AG09309 (cell line): ENCODE measurements at regions not wholly inside any gene's neighbourhood (a gene's known extent, or its start where the extent isn't known, plus 50 kb on each side); places are given as distances from the start of the nearest gene placed in this dataset.

ENCODE experiments used
- DNase-seq: peaks from one replicate; pipeline ENCODE4 v3.0.0-alpha.2; 2010; ENCODE audit warnings: low read depth
- H3K4me3 ChIP-seq: 2 replicates; pipeline ENCODE4 v1.5.1; 2011; ENCODE audit warnings: mild to moderate bottlenecking, low read depth, low read length, moderate library complexity; ENCODE audit not compliant: control insufficient read depth
- CTCF ChIP-seq: IDR thresholded peaks from 2 replicates; pipeline ENCODE4 v1.5.1; 2011; ENCODE audit warnings: mild to moderate bottlenecking, low read depth, low read length, inconsistent platforms; ENCODE audit not compliant: insufficient read depth, control insufficient read depth; ENCODE audit errors: missing control alignments

DNA sequence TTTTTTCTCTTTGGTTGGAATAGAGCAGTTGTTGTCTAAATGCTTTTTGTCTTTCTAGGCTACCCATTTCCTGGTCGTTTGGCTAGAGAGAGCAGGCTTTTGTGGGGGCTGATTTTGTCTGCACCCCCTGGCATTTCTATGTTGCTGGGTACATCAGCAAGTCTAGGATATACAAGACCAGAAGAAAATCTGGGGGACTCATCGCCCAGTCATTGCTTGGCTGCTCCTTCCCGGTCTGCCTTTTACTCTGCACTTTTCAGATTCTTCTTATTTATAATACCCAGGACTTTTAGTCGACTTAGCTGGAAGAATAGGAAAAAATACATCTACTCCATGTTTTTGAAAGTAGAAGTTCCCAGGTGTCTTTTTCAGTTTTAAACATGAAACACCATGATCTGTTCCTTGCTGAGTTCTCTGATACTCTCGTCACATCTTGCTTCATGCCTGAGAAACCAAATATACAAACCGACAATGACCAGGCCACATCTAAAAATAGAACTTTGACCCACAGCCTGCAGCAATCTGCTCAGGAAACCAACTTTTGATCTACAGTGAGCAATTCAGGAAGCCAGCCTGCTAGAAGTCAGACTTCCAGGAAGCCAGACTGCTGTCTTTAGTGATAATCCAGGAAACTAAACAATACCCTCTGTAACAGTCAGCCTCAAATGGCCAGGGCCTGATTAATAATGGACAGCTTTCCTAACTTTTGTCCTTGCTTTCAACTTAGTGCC is 163.8 kb upstream of the MEX3C start:
- TF ChIP-seq CTCF = no peak
- no peak overlapping the region for H3K4me3 ChIP-seq

DNA sequence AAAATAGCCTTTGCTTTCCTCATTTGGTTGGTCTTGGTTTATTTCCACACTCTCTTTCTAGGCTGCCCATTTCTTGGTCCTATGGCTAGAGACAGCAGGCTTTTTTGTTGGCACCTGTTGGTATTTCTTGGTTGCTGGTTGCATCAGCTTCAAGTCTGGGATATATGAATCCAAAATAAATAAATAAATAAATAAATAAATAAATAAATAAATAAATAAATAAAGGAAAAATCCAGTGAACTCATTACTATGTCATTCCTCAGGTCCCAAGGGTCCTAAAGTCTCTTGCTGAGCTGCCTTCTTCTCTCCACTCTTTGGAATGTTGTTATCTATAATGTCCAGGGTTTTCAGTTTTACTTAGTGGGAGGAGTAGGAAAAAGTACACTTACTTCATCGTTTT is 165.9 kb upstream of the MEX3C start:
- no peak for DNase-seq
- no peak for TF ChIP-seq CTCF
- H3K4me3 ChIP-seq = no peak overlapping the region

More for the DNA sequence above, 163.8 kb upstream of the MEX3C start:
- no peak for DNase-seq

- no peak overlapping the region for H3K4me3 ChIP-seq
- DNase-seq = no peak
- no peak for TF ChIP-seq CTCF
Measured at GRCh38 chr18:51370996-51371395, 173.5 kb upstream of the MEX3C start.

DNA sequence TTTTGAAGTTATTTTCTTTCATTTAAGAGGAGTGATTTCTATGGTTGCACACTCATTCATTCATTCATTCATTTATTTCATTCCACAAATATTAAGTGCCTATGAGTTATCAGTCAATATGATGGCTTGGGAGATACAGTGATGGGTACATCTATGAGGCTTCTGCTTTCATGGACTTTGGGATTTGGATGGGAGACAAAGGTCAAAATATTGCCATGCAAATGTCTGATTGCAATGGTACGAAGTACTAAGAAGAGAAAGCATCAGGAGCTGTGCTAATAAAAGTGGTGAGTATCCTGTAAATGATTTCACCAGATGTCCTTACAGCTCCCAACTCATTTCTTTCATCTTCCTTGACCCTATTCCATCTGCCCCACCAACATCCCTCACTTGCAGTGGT is 174.4 kb upstream of the MEX3C start:
- no peak for DNase-seq
- H3K4me3 ChIP-seq = no peak overlapping the region
- TF ChIP-seq CTCF = no peak

DNA sequence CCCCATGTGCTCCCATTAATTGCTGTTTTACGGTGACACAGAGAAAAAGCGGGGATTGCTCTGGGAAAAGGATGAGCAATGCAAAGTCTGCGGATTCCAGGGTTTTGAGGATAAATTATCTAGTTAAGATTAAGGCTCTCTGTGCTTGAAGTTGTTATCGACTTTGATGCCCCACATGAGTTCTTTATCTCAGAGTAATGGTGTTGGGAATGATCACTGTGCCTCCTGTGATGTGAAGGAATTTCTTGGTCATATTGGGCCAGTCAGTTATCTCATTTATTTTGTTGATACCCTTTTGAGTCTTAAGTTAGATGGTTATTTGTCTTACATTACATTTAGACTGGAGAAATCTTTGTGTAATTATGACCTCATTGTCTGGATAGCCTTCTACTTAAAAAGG is 184.6 kb upstream of the MEX3C start:
- no peak for TF ChIP-seq CTCF
- H3K4me3 ChIP-seq = no peak overlapping the region
- no peak for DNase-seq

DNA sequence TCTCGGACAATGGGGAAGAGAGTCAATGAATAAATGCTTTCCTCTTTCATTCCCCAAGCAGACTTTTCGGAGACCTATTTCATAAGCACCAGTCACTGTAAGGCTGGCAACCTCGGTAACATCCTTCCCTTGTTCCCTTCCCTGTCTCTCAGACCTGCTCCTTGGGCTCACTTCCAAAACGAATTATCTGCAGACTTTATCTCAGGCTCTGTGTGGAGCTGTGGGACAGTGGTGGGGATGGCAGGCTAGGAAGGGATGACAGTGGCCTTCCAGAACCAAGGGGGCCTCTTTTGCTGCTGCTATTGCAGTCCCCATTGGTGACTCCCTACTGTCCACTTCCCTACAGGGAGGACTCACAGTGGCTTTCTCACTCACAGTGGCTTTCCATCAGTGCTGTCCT is 185.6 kb upstream of the MEX3C start:
- DNase-seq = no peak
- TF ChIP-seq CTCF = no peak
- H3K4me3 ChIP-seq = no peak overlapping the region
